BJ (cell line): ENCODE measurements at regions not wholly inside any gene's neighbourhood (a gene's known extent, or its start where the extent isn't known, plus 50 kb on each side); places are given as distances from the start of the nearest gene placed in this dataset.
"Not testable (repeated sequence)": the region's sequence is repeated elsewhere in the genome, so short reads cannot be mapped to it uniquely, and the experiment has no call there.

Experiments used
- CTCF ChIA-PET: fragments of 350-600 bp; formaldehyde crosslinking; extraction: SDS; loops from one replicate; lab custom pipeline; 2021; ENCODE audit warnings: antibody characterized with exemption, inconsistent platforms; lab: Yijun Ruan, JAX
- POLR2A ChIA-PET: fragments of 300-600 bp; sonication (Branson Sonifier 250); formaldehyde crosslinking; extraction: SDS; loops from one replicate; lab custom pipeline; 2021; ENCODE audit warnings: antibody characterized with exemption; lab: Charles Lee
- DNase-seq: peaks from one replicate; pipeline ENCODE4 v3.0.0-alpha.2; 2011; ENCODE audit warnings: low read depth
- H3K27me3 ChIP-seq: 2 replicates; pipeline ENCODE4 v1.6.0; 2011; ENCODE audit warnings: low read length; ENCODE audit not compliant: control insufficient read depth, insufficient read depth
- H3K36me3 ChIP-seq: 2 replicates; pipeline ENCODE4 v1.5.1; 2011; ENCODE audit warnings: low read length; ENCODE audit not compliant: control insufficient read depth, insufficient read depth
- H3K4me3 ChIP-seq: 2 replicates; pipeline ENCODE4 v1.5.1; 2011; ENCODE audit warnings: low read depth, mild to moderate bottlenecking, control low read depth, low read length
- TF ChIP-seq, protein P1 (sequence below): IDR thresholded peaks from 2 replicates; pipeline ENCODE4 v1.5.1; 2011; ENCODE audit warnings: low read depth, mild to moderate bottlenecking, control low read depth, inconsistent platforms, low read length, moderate library complexity; ENCODE audit not compliant: insufficient read depth

- no peak for DNase-seq
- TF ChIP-seq, protein P1, sequence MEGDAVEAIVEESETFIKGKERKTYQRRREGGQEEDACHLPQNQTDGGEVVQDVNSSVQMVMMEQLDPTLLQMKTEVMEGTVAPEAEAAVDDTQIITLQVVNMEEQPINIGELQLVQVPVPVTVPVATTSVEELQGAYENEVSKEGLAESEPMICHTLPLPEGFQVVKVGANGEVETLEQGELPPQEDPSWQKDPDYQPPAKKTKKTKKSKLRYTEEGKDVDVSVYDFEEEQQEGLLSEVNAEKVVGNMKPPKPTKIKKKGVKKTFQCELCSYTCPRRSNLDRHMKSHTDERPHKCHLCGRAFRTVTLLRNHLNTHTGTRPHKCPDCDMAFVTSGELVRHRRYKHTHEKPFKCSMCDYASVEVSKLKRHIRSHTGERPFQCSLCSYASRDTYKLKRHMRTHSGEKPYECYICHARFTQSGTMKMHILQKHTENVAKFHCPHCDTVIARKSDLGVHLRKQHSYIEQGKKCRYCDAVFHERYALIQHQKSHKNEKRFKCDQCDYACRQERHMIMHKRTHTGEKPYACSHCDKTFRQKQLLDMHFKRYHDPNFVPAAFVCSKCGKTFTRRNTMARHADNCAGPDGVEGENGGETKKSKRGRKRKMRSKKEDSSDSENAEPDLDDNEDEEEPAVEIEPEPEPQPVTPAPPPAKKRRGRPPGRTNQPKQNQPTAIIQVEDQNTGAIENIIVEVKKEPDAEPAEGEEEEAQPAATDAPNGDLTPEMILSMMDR = no peak
- ChIA-PET CTCF (no interaction called here), POLR2A (no interaction called here)
- H3K27me3 ChIP-seq = no peaks in the 10 kb centered on the region
- no peak overlapping the region for H3K4me3 ChIP-seq
- H3K36me3 ChIP-seq = no peaks in the 10 kb centered on the region
Observed at GRCh38 chr1:14429577-14429976, 168.9 kb upstream of the KAZN start.

DNA sequence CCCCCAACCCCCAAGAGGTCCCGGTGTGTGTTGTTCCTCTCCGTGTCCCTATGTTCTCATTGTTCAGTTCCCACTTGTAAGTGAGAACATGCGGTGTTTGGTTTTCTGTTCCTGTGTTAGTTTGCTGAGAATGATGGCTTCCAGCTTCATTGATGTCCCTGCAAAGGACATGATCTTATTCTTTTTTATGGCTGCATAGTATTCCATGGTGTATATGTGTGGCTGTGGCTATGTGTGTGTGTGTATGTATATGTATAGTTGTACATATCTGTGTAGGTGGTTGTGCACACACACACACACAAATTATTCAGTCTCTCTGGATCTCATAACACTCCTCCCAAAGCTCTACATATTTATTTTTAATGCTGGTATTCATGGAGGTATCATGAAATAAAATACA is 165.8 kb upstream of the KAZN start:
- POLR2A ChIA-PET, CTCF ChIA-PET, H3K4me3 ChIP-seq, H3K27me3 ChIP-seq, H3K36me3 ChIP-seq, DNase-seq: not testable (repeated sequence)

DNA sequence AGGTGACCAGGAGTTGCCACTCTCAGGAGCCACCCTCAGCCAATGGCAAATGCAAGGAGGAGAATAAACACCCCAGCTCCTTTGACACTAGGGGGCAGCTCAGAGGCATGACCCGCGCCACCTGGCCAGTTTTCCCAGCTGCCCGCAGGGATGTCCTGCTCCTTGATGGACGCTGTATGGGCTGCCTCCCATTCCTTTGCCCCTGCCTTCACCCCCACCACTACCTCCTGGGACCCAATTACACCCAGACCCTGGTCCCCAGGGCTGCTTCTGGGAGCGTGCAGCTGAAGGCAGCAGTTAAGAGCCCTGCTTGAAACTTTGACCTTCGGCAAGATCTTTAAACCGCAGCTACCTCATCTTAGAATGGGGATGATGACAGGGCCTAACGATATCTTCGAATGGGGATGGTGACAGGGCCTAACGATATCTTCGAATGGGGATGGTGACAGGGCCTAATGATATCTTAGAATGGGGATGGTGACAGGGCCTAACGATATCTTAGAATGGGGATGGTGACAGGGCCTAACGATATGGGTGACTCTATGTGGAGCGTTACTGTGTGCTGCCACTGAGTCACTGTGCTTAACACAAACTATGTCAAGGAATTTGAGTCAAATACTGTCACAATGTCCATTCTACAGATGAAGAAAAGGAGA is 163.0 kb upstream of the KAZN start:
- DNase-seq = no peak
- ChIA-PET CTCF (interaction anchor here (1.7 kb wide), 1 partner anchor 11 kb away, joined by 4 read pairs; no protein-coding TSS in a partner anchor), POLR2A (no interaction called here)
- no peaks in the 10 kb centered on the region for H3K27me3 ChIP-seq
- TF ChIP-seq, protein P1 = no peak
- H3K4me3 ChIP-seq = no peak overlapping the region
- no peaks in the 10 kb centered on the region for H3K36me3 ChIP-seq

- no peak overlapping the region for H3K4me3 ChIP-seq
- no peaks in the 10 kb centered on the region for H3K36me3 ChIP-seq
- no peaks in the 10 kb centered on the region for H3K27me3 ChIP-seq
- DNase-seq = no peak
- TF ChIP-seq, protein P1 = no peak
- CTCF ChIA-PET = interaction anchor here (0.9 to 1.6 kb wide), 3 partner anchors 9 to 590 kb away, joined by 3 to 4 read pairs (median 4); no protein-coding TSS in a partner anchor
- POLR2A ChIA-PET = interaction anchor here (0.6 kb wide), 1 partner anchor 50 kb away, joined by 3 read pairs; no protein-coding TSS in a partner anchor
Observed at GRCh38 chr1:14437417-14437918, 161.0 kb upstream of the KAZN start.

GRCh38 chr1:14438127-14438769 is 160.2 kb upstream of the KAZN start:
- TF ChIP-seq, protein P1 = no peak
- DNase-seq = no peak
- CTCF ChIA-PET = interaction anchor here (1.6 kb wide), 1 partner anchor 589 kb away, joined by 4 read pairs; no protein-coding TSS in a partner anchor
- H3K36me3 ChIP-seq = no peaks in the 10 kb centered on the region
- no peak overlapping the region for H3K4me3 ChIP-seq
- POLR2A ChIA-PET = no interaction called here
- no peaks in the 10 kb centered on the region for H3K27me3 ChIP-seq
